ENCODE measurements at regions not wholly inside any gene's neighbourhood (a gene's known extent, or its start where the extent isn't known, plus 50 kb on each side); places are given as distances from the start of the nearest gene placed in this dataset.

DNA sequence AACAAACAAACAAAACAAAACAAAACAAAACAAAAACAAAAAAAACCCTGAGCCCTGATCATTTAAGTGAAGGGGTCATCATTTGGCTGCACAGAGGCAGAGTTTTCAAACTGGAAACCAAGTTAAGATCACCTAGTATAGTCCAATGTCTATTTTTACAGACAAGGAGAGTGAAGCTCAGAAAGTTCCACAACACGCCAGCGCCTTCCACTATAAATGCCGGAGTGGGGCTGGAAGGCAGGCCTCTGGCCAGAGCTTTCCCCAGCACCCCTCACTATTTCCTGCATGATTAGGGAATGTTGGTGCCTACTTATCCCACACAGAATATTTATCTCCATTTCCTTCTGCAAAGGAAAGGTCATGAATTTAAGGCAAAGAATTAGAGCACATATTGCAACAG, 319.7 kb upstream of the WWC1 start:
- no peak for DNase-seq (ENCODE audit: low read depth in 4 of 4, low spot score in 2 of 4)

DNA sequence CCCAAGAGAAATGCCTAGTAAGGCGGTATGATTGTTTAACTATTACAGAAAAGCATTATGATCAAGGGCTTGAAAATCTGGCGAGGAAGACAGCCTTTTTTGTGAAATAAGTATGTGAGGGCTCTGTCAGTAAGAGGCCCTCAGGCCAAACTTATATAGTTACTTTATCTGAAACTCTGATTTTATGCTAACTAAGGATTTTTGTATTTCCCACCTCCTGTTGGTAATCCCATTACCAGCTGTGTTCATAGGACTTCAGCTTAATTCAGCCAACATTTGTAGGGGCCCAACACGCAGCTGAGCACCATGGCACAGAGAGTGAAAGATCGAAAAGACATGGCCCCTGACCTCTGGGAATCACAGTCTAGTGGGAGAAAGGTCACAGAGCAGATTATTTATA, 318.3 kb upstream of the WWC1 start:
- no peak for DNase-seq (ENCODE audit: low read depth in 4 of 4, low spot score in 2 of 4)

DNA sequence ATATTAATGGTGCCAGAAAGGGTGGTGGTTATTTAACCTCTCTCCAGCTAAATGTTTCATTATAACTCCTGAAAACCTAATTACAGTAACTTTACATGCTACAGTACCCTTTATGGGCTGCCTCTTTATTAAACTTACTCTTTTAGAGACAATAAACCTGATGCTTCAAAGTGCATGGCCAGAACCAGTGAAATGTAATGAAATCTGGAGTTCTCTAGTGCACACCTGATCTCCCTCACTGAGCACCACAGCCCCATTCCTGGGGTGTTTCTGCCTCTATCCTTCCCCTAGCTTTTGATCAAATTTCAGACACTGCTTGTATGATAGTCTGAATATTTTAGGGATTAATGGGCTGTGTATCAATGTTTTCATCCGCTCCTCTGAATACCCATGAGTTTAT, 306.5 kb upstream of the WWC1 start:
- no peak for DNase-seq (ENCODE audit: low read depth in 4 of 4, low spot score in 2 of 4)

DNA sequence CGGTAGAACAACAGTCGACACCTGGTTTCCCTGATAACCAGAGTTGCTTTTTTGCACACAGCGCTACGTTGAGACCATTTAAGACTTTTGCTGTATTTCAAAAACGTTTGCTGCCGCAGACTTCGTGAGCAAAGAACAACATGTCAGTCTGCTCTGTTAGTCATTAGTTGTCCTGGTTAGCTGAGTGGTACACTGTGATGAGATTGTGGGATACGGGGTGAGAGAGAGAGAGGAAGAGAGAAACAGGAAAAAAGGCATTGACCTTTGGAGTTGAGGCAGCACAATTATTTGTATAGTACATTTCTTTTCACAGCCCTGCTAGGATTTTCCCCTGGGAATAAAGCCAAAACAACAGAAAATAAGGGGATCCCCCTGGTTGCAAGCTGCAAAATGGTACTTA, 306.1 kb upstream of the WWC1 start:
- DNase-seq (ENCODE audit: low read depth in 4 of 4, low spot score in 2 of 4), result no peak

DNA sequence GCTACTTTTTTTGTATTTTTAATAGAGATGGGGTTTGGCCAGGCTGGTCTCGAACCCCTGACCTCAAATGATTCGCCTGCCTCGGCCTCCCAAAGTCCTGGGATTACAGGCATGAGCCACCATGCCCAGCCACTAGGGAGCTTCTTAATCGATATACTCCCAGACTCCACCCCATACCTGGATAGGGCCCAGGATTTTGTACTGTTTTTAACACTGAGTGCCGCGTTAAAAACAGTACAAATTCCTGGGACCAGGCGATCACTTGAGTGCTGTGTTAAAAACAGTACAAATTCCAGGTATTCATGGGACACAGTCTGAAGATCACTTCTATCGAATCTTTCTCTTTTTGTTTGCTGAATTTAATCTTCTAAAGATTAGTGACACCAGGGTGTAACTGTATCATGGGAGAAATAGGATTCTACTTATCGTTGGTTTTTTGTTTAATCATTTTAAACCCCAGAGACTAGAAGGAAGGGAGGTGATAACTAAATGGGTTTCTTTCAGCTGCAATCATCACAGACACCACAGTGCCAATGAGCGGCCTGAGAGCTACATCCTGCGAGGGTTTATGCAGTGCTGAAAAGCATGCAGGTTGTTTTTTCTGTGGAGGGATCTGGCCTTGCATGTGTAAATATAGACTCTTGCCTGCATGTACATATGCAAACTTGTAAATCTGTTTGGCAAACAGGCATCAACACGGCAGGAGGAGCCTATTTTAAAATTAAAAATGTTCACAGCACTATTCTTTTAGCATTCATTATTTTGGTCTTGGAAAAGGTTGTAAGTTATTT, 303.8 kb upstream of the WWC1 start:
- no peak for DNase-seq (ENCODE audit: low read depth in 4 of 4, low spot score in 2 of 4)

DNA sequence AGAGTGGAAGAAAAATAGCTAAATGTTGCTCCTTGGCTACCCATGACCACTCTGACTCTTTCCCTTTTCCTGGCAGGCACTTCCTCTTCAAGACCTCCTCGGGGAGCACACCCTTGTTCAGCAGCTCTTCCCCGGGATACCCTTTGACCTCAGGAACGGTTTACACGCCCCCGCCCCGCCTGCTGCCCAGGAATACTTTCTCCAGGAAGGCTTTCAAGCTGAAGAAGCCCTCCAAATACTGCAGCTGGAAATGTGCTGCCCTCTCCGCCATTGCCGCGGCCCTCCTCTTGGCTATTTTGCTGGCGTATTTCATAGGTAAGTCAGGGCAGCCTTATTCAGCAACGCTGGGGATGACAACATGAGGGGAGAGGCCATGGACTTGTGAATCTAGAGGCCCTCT, 298.6 kb upstream of the WWC1 start:
- DNase-seq (ENCODE audit: low read depth in 4 of 4, low spot score in 2 of 4), result no peak

DNA sequence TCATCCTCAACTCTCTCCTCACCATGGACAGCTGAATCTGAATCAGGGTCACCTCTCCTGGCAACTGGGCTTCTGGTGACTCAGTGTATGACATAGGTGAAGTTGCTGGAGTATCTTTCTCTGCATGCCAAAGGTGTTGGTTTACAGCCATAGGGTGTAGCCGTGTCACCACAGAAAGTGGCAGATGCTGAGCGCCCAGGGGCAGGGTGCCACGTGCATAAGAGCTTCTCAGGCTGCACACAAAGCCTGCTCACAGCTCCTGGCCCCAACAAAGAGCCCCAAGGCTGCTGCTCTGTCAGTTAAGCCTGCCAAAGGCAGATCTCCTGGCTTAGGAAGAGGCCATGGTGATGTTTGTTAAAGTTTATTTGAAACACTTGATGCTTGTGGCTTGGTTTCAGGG, 297.7 kb upstream of the WWC1 start:
- DNase-seq (ENCODE audit: low read depth in 4 of 4, low spot score in 2 of 4), result no peak

DNA sequence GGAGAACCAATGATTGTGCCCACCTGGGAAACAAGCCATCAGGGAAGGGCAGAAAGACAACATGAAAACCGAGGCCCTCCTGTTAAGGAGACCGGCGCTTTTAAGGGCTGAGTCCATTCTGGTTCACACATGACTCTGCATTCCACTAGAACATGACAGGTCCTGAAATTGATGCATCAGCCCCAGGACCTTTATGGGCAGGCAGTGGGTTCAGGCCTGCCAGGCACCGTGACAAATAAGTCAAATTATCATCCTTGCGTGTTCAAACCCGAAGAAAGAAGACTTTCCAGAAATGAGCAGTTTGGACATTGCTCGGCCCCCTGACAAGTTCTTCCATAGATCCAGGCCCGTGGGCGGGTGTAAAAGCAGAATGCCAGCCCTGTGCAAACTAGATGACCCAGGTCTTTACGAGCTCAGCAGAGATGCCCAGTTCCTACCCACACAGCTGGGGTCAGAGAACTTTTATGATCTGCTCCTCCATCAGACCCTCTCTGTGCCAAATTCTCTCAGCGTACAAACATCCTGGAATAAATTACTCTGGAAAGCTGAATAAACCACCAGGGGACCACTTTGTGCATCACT, 295.5 kb upstream of the WWC1 start:
- no peak for DNase-seq (ENCODE audit: low read depth in 4 of 4, low spot score in 2 of 4)

DNA sequence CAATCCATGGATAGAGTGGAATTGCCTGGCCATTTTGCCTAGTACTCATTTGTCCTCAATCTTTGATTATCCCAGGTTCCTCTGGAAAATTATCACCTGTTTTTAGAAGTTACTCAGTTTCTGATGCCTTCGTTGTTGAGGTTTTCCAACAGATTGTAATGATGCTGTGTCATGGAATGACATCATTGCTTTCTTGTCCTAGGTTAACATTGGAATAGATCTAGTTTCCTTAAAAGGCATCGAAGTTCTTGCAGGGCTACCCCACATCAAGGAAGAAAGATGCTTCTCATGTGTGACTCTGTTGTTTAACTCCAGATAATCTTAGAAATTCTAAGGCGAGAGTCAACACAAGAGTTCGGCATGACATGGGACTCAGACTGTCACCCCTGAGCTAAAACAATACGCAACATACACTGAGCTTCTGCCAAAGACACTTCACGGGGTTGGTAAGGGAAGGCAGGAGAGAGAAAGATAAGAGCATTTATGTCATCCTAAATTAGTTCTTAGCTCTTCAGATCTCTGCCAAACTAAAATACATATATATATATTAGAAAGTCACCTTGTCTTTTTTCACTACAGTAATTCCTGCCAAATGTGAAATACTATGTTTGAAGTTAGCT, 293.2 kb upstream of the WWC1 start:
- no peak for DNase-seq (ENCODE audit: low read depth in 4 of 4, low spot score in 2 of 4)

DNA sequence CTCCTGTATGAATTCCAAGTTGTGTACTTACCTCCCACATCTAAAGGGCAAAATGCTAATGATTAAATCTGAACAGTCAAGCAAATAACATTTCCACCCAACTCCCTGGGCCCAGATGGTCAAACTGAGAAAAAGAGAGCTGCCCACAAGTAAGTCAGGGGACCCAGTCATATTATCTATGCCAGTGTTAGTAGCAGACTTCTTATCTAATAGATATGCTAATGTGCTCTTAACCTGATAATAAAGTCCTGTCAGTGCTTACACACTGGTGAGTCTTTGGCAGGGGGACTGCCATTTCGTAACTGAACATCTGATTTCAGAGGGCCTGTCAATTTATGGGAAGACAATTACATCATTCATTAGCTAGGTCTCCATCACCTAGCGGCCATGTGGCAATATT, 292.3 kb upstream of the WWC1 start:
- DNase-seq (ENCODE audit: low read depth in 4 of 4, low spot score in 2 of 4), result no peak

DNA sequence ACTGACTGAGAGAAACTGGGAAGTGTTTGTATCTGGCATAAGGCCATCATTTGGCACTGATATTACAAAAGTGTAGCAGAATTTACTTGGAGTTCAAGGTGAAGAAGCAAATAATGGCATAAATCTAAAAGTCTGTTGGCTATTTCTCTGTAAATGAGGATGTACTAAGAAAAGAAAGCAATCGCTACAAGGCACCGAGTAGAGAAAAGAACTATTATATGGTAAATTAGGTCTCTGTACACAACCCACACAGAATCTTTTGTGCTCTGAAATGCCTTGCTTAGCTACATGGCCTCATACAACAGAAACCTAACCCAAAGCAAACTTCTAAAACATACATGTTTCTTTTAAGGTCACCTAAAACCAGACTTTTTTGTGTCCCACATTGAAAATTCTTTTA, 290.1 kb upstream of the WWC1 start:
- DNase-seq (ENCODE audit: low read depth in 4 of 4, low spot score in 2 of 4), result no peak

DNA sequence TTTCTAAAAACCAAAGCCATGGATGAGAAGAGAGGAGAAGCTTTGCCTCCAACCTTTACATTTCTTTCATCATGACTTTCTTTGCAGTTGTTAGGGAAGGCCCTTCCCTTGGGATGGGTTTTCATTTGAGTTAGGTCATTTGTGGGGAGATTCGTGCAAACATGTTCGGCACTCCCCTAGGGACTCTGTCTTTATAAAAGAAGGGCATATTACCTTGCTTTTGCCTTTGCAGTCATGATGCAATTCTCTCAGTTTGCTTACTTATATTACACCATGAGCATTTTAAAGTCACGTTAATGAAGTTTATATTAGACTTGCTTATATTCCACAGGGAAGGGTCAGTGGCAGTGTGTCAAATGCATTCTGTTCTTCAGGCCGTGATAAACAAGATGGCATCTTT, 289.3 kb upstream of the WWC1 start:
- DNase-seq (ENCODE audit: low read depth in 4 of 4, low spot score in 2 of 4), result no peak

DNA sequence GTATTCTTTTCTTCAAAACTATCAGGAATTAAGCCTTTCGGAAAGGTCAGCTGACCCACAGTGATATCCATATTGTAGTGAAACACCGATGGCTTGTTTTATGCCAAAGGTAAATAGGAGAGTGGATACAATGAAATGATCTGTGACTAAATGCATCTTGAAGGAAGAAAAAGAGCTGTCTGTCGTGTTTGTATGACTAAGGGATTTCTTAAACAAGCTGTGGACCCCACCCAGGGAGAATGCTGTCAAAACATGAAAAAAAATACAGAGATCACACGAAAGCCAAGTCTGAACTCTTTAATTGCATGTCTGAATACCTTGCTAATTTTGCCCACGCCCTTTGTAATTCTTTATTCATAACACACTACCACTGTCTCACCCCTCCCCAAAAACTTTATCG, 286.4 kb upstream of the WWC1 start:
- DNase-seq (ENCODE audit: low read depth in 4 of 4, low spot score in 2 of 4), result no peak

DNA sequence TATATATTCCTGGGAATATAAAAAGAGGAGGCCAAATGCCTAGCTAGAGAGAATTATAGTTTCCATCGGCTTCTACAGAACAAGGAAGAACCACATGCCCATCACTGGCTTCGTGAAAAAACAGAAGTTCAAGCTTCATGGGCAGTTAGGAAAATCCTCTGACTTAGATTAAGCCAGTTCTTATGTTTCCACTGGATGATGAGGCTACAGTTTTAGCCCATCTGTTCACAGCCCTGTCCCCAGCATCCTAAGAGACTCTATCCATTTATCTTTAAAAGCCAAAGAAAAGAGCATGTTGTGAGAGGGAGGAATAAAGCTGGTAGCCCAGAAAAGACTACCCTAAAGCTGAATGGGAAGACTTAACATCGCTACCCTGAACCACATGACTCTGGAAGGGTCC, 285.5 kb upstream of the WWC1 start:
- DNase-seq (ENCODE audit: low read depth in 4 of 4, low spot score in 2 of 4), result no peak

DNA sequence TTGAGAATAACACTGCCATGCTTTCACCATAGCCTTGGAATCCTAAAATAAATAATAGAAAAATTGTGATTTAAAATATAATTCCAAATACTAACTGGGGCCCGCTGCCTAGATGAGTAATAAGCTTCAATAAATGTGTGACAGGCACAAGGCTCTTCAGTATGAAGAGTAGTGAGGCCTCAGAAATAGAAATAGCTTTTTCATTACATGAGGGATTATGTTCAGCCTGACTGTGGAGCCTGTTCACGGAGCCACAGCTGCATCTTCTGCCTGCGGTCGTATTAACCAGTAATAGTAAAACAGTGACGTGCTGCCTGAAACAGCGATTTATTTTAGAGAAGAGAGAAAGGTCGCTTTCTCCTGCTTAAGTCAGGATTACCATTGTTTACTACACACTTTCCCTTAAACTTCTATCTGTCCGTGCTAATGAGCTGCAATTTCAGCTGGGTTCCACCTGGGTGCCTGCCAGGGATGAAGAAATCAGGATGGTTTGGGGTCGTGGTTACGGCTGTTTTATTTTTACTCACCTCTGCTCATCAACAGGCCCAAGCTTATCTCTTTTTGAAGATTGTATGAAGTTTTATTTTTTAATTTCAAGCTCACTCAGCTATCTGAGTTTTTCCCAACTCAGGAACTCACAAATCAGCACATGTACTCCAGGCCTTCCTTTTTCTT, 284.9 kb upstream of the WWC1 start:
- no peak for DNase-seq (ENCODE audit: low read depth in 4 of 4, low spot score in 2 of 4)

DNA sequence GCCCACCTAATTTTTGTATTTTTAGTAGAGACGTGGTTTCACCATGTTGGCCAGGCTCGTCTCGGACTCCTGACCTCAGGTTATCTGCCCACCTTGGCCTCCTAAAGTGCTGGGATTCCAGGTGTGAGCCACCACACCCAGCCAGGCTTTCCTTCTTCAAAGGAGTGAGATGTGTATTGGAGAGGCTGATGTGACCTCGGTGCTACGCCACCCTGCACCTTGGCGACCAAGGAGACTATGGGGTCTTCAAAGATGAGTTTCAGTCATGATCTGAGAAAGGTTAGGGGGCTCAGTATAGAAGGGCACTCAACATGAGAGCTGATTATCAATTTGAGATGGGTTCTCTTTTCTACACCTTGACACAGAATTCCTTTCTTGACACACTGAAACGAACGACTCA, 284.2 kb upstream of the WWC1 start:
- no peak for DNase-seq (ENCODE audit: low read depth in 4 of 4, low spot score in 2 of 4)

DNA sequence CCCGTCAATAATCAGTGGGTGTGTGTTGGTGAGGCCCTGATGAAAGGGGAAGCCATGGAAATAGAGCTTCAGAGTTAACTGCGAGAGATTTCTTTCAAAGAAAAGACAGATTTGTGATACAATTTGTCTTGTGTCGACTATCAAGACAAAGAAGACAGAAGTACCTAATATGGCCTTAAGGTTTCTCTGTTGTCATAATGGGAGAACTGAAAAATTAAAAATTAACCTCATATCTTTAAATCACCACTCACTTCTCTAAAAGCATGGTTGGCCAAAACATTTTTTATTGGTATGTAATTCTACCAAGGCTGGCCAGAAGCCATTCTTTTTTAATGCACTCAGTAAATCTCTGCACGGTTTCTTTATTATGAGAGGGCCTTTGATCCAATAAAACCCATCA, 282.9 kb upstream of the WWC1 start:
- no peak for DNase-seq (ENCODE audit: low read depth in 4 of 4, low spot score in 2 of 4)

DNA sequence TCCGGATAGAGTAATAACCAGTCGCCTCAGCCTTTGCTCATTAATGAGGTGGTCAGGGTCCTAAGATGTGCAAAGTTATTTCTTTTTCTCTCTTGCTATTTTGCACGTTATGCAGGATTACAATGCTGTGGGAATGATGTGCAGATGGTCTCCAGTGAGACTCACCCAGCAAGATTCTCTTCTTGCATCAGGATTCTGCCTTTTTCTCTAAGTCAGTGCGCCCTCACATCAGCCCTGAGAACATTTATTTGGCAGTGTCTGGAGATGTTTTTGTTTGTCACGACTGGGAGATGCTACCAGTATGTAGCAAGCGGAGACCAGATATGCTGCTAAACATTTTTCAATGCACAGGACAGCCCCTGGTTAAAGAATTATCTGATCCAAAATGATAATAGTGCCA, 280.3 kb upstream of the WWC1 start:
- no peak for DNase-seq (ENCODE audit: low read depth in 4 of 4, low spot score in 2 of 4)

DNA sequence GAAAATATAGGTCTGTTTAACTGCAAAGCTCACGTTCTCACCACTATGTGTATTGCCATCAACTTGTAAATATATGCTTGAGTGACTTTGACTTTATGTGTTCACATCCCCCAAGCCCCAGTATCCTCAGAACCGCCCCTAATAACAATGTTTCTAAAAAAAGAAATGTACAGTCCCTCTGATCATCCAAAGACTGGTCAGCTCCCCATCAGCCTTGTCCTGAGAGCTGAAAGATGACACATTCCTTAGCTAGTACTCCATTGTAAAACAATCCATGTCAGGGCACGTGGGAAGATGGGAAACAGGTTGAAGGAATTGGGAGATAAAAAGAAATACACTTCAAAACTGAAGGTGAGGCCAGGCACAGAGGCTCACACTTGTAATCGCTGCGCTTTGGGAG, 279.4 kb upstream of the WWC1 start:
- no peak for DNase-seq (ENCODE audit: low read depth in 4 of 4, low spot score in 2 of 4)

DNA sequence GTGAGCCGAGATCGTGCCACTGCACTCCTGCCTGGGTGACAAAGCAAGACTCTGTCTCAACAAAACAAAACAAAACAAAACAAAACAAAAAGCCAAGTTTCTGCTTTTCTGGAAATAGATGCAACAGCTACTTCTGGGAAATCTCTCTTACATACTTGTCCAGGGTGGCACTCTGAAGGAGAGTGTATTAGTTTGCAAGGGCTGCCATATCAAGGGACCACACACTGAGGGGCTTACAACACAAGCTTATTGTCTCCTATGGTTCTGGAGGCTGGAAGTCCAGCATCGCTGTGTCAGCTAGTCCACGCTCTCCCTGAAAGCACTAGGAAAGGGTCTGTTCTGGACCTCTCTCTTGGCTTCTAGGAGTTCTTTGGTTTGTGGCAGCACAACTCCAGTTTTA, 277.9 kb upstream of the WWC1 start:
- DNase-seq (ENCODE audit: low read depth in 4 of 4, low spot score in 2 of 4), result no peak

DNA sequence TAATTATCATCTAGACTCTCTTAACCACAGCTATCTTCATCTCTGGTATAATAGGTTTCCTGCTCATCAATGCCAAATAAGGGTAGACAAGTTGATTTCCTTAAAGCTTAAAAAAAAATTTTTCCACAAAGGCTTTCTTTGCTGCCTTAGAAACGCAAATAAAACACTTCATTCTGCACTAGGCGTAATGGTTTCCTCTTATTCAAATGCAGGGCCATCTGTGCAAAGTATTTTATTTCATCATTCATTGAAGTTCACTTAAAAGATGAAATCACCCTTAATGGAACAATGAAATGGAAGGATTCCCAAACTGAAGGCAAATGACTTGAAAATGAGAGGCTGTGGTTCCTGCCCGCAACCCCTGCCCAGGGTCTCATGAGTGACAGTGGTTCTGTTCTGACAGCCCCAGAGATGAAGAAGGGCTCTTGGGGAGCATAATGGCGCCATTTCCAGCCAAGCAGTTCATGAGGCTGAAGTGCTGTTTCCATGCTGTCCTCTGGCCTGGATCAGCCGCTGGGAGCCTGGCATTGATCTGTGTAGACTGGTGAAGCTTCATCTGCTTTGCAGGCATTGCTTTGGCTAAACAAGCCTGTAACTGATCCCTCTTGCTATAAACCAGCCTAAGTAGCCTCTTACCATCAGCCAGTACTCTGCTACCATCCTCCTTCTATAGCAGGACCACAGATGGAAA, 276.9 kb upstream of the WWC1 start:
- no peak for DNase-seq (ENCODE audit: low read depth in 4 of 4, low spot score in 2 of 4)

Data from left renal cortex interstitium (tissue), 4 donors.